ENCODE measurements at regions not wholly inside any gene's neighbourhood (a gene's known extent, or its start where the extent isn't known, plus 50 kb on each side); places are given as distances from the start of the nearest gene placed in this dataset.

DNA sequence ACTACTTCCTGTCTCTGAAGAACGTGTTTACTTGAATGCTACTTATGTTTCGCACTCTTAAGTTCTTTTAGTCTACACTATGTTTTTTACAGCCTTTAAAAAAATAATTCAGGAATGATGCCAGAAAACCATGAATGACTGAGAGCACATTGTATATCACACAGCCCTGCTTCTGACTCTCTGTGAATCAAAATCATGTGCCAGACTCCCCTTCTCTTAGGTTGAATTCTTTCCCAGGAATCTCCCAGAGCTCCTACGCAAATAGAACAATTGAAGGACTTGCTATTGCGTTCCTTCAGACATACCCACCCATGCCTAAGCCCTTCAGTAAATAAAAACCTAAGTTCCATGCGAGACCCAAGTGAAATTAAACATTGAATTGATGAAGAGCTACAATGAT, 782.0 kb upstream of the ALCAM start:
- H3K27me3 Mint-ChIP-seq (ENCODE audit: low read depth): no peaks in the 10 kb centered on the region
- Histone ChIP-seq H4K8ac (replicated peaks; ENCODE audit: insufficient read length, low read depth, low read length) (no peak overlapping the region), H3K4me2 (ENCODE audit: insufficient read depth, insufficient read length, low read length) (no peak overlapping the region), H3K4me1 (ENCODE audit: insufficient read depth, low read length) (no peaks in the 10 kb centered on the region), H3K23me2 (ENCODE audit: insufficient read length, low read depth, low read length, poor library complexity, severe bottlenecking) (no peaks in the 10 kb centered on the region), H3K14ac (ENCODE audit: insufficient read depth, low read length) (no peak overlapping the region), H2AK5ac (ENCODE audit: insufficient read length, low read length) (no peak overlapping the region), H2BK20ac (ENCODE audit: low read depth, low read length, poor library complexity, severe bottlenecking) (no peak overlapping the region), H3K56ac (ENCODE audit: insufficient read length, low read depth, low read length) (no peak overlapping the region), H3K27me3 (ENCODE audit: insufficient read depth, low read length) (no peaks in the 10 kb centered on the region), H3T11ph (ENCODE audit: low read length) (no peak overlapping the region), H3K9ac (ENCODE audit: extremely low read depth, insufficient read length, low read length) (no peak overlapping the region), H3K27ac (ENCODE audit: insufficient read length, low read depth, low read length) (no peak overlapping the region), H3K18ac (ENCODE audit: insufficient read length, low read depth, low read length) (no peak overlapping the region), H2BK120ac (ENCODE audit: low read depth, low read length, poor library complexity, severe bottlenecking) (no peak overlapping the region), H4K20me1 (ENCODE audit: control insufficient read depth, insufficient read depth, insufficient read length) (no peaks in the 10 kb centered on the region), H2AFZ (ENCODE audit: low read length) (no peak overlapping the region), H3K9me3 (ENCODE audit: control insufficient read depth, low read depth, low read length) (peaks cover 5% of the 10 kb centered on the region), H4K5ac (ENCODE audit: insufficient read length, low read depth, low read length) (no peak overlapping the region), H3K79me2 (ENCODE audit: insufficient read depth, low read length) (no peaks in the 10 kb centered on the region), H3K4ac (ENCODE audit: low read depth, low read length) (no peak overlapping the region), H4K91ac (ENCODE audit: insufficient read length, low read depth, low read length) (no peak overlapping the region), H3K79me1 (ENCODE audit: insufficient read depth, low read depth, low read length, poor library complexity, severe bottlenecking) (no peaks in the 10 kb centered on the region), H2BK15ac (ENCODE audit: low read depth, low read length) (no peak overlapping the region), H2BK5ac (ENCODE audit: insufficient read length, low read length) (no peak overlapping the region), H2BK12ac (ENCODE audit: insufficient read length, low read depth, low read length) (no peak overlapping the region), H3K23ac (ENCODE audit: insufficient read length, low read depth, low read length) (no peak overlapping the region)
- TF ChIP-seq, protein P1, sequence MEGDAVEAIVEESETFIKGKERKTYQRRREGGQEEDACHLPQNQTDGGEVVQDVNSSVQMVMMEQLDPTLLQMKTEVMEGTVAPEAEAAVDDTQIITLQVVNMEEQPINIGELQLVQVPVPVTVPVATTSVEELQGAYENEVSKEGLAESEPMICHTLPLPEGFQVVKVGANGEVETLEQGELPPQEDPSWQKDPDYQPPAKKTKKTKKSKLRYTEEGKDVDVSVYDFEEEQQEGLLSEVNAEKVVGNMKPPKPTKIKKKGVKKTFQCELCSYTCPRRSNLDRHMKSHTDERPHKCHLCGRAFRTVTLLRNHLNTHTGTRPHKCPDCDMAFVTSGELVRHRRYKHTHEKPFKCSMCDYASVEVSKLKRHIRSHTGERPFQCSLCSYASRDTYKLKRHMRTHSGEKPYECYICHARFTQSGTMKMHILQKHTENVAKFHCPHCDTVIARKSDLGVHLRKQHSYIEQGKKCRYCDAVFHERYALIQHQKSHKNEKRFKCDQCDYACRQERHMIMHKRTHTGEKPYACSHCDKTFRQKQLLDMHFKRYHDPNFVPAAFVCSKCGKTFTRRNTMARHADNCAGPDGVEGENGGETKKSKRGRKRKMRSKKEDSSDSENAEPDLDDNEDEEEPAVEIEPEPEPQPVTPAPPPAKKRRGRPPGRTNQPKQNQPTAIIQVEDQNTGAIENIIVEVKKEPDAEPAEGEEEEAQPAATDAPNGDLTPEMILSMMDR (conservative IDR thresholded peaks at IDR 0.05): no peak
- DNase-seq: no peak
- no peak overlapping the region for H3K4me3 Mint-ChIP-seq
- no peak overlapping the region; a peak in 1 of 7 replicates for H3K27ac Mint-ChIP-seq
- H3K4me1 Mint-ChIP-seq: peaks cover 5 to 14% of the 10 kb centered on the region in 2 experiments; a peak in 3 of 4 replicates
- WGBS (ENCODE audit: extremely low coverage, insufficient read length, low lambda C conversion rate): no CpG with 5 or more reads among the region's 5 CpGs
- H3K9me3 Mint-ChIP-seq: peaks cover 10 to 21% of the 10 kb centered on the region in 2 experiments; a peak in 4 of 5 replicates
- H3K36me3 Mint-ChIP-seq (ENCODE audit: insufficient read depth in 1 of 3, low read depth in 3 of 3): peaks cover 4 to 14% (median 5%) of the 10 kb centered on the region in 3 experiments; a peak in 5 of 7 replicates
